NT2/D1 (cell line): ENCODE measurements at regions not wholly inside any gene's neighbourhood (a gene's known extent, or its start where the extent isn't known, plus 50 kb on each side); places are given as distances from the start of the nearest gene placed in this dataset.
"Not testable (repeated sequence)": the region's sequence is repeated elsewhere in the genome, so short reads cannot be mapped to it uniquely, and the experiment has no call there.

Source experiments
- DNase-seq: peaks from one replicate; pipeline ENCODE4 v3.0.0-alpha.2; 2011; ENCODE audit warnings: low read depth, low spot score
- H3K27me3 ChIP-seq: 2 replicates; pipeline ENCODE4 v1.6.0; 2011; ENCODE audit warnings: mild to moderate bottlenecking; ENCODE audit not compliant: insufficient read length, insufficient read depth
- H3K36me3 ChIP-seq: 2 replicates; pipeline ENCODE4 v1.6.1; 2011; ENCODE audit warnings: mild to moderate bottlenecking, low read length, mixed read lengths; ENCODE audit not compliant: insufficient read depth, insufficient read length
- H3K4me1 ChIP-seq: 2 replicates; pipeline ENCODE4 v1.5.1; 2011; ENCODE audit not compliant: insufficient read depth, insufficient read length
- H3K4me3 ChIP-seq: 2 replicates; pipeline ENCODE4 v1.5.1; 2011; ENCODE audit warnings: low read depth; ENCODE audit not compliant: insufficient read length
- H3K9ac ChIP-seq: 2 replicates; pipeline ENCODE4 v1.6.0; 2011; ENCODE audit warnings: low read depth; ENCODE audit not compliant: insufficient read length
- H3K9me3 ChIP-seq: 2 replicates; pipeline ENCODE4 v1.5.1; 2011; ENCODE audit warnings: mild to moderate bottlenecking, low read length; ENCODE audit not compliant: insufficient read depth
- SUZ12 ChIP-seq: IDR thresholded peaks from 2 replicates; pipeline ENCODE4 v1.6.1; 2011; ENCODE audit not compliant: insufficient read length, insufficient read depth; ENCODE audit errors: extremely low read depth
- YY1 ChIP-seq: IDR thresholded peaks from 2 replicates; pipeline ENCODE4 v1.6.1; 2011; ENCODE audit not compliant: insufficient read length, insufficient read depth
- ZNF274 ChIP-seq: IDR thresholded peaks from 2 replicates; pipeline ENCODE4 v1.6.1; 2011; ENCODE audit warnings: mild to moderate bottlenecking, low read depth, low read length

- Histone ChIP-seq H3K9me3 (no peaks in the 10 kb centered on the region), H3K9ac (no peak overlapping the region), H3K27me3 (no peaks in the 10 kb centered on the region), H3K4me1 (no peaks in the 10 kb centered on the region), H3K36me3 (no peaks in the 10 kb centered on the region), H3K4me3 (no peak overlapping the region)
- TF ChIP-seq ZNF274 (no peak), SUZ12 (no peak), YY1 (no peak)
- no peak for DNase-seq
These were observed 242.1 kb downstream of the GJA1 start for GRCh38 chr6:121677571-121677970.

GRCh38 chr6:121678245-121678644 is 242.8 kb downstream of the GJA1 start:
- no peak for DNase-seq
- no peaks in the 10 kb centered on the region for H3K27me3 ChIP-seq
- no peaks in the 10 kb centered on the region for H3K9me3 ChIP-seq
- H3K4me3 ChIP-seq: no peak overlapping the region
- H3K4me1 ChIP-seq: no peaks in the 10 kb centered on the region
- TF ChIP-seq SUZ12: no peak
- TF ChIP-seq YY1: no peak
- TF ChIP-seq ZNF274: no peak
- no peak overlapping the region for H3K9ac ChIP-seq
- no peaks in the 10 kb centered on the region for H3K36me3 ChIP-seq

GRCh38 chr6:121680058-121680457 is 244.6 kb downstream of the GJA1 start:
- Histone ChIP-seq H3K4me3 (no peak overlapping the region), H3K9me3 (no peaks in the 10 kb centered on the region), H3K36me3 (no peaks in the 10 kb centered on the region), H3K27me3 (no peaks in the 10 kb centered on the region), H3K9ac (no peak overlapping the region), H3K4me1 (no peaks in the 10 kb centered on the region)
- no peak for TF ChIP-seq SUZ12
- TF ChIP-seq YY1: no peak
- no peak for TF ChIP-seq ZNF274
- no peak for DNase-seq

GRCh38 chr6:121682666-121683065 is 247.2 kb downstream of the GJA1 start:
- no peak for TF ChIP-seq ZNF274
- TF ChIP-seq SUZ12: no peak
- no peak for TF ChIP-seq YY1
- DNase-seq: no peak

GRCh38 chr6:121685806-121686205 is 250.4 kb downstream of the GJA1 start:
- H3K4me1 ChIP-seq, H3K9ac ChIP-seq, H3K27me3 ChIP-seq, H3K4me3 ChIP-seq, H3K9me3 ChIP-seq, DNase-seq, H3K36me3 ChIP-seq: not testable (repeated sequence)

More at GRCh38 chr6:121682666-121683065, 247.2 kb downstream of the GJA1 start:
- no peak overlapping the region for H3K4me3 ChIP-seq
- no peaks in the 10 kb centered on the region for H3K27me3 ChIP-seq
- no peaks in the 10 kb centered on the region for H3K4me1 ChIP-seq
- no peaks in the 10 kb centered on the region for H3K9me3 ChIP-seq
- H3K36me3 ChIP-seq: no peaks in the 10 kb centered on the region
- no peak overlapping the region for H3K9ac ChIP-seq

- DNase-seq: no peak
- no peaks in the 10 kb centered on the region for H3K4me1 ChIP-seq
- H3K4me3 ChIP-seq: no peak overlapping the region
- H3K27me3 ChIP-seq: no peaks in the 10 kb centered on the region
- H3K36me3 ChIP-seq: no peaks in the 10 kb centered on the region
- no peak overlapping the region for H3K9ac ChIP-seq
- H3K9me3 ChIP-seq: no peaks in the 10 kb centered on the region
- TF ChIP-seq ZNF274 (no peak), SUZ12 (no peak), YY1 (no peak)
These were observed 251.2 kb downstream of the GJA1 start for GRCh38 chr6:121686611-121687023.

GRCh38 chr6:121688974-121689373 is 253.5 kb downstream of the GJA1 start:
- no peaks in the 10 kb centered on the region for H3K9me3 ChIP-seq
- no peak overlapping the region for H3K9ac ChIP-seq
- no peaks in the 10 kb centered on the region for H3K4me1 ChIP-seq
- no peaks in the 10 kb centered on the region for H3K36me3 ChIP-seq
- no peaks in the 10 kb centered on the region for H3K27me3 ChIP-seq
- no peak for TF ChIP-seq SUZ12
- no peak for TF ChIP-seq YY1
- no peak for TF ChIP-seq ZNF274
- no peak overlapping the region for H3K4me3 ChIP-seq
- no peak for DNase-seq

- DNase-seq: no peak
- Histone ChIP-seq H3K4me3 (no peak overlapping the region), H3K36me3 (no peaks in the 10 kb centered on the region), H3K9me3 (no peaks in the 10 kb centered on the region), H3K9ac (no peak overlapping the region), H3K4me1 (no peaks in the 10 kb centered on the region), H3K27me3 (no peaks in the 10 kb centered on the region)
- TF ChIP-seq ZNF274 (no peak), SUZ12 (no peak), YY1 (no peak)
These were observed 255.7 kb downstream of the GJA1 start for GRCh38 chr6:121691126-121691551.
